HG02981 (cell line): ENCODE measurements at regions not wholly inside any gene's neighbourhood (a gene's known extent, or its start where the extent isn't known, plus 50 kb on each side); places are given as distances from the start of the nearest gene placed in this dataset.

Experiments
- ATAC-seq: cut with Tn5 transposase; IDR thresholded peaks from one replicate; pipeline ENCODE4 v1.9.1; 2021; ENCODE audit warnings: mild to moderate bottlenecking, moderate library complexity; ENCODE audit not compliant: unreplicated experiment

- ATAC-seq: no peak
Measured at GRCh38 chr4:177041356-177041755, 248.6 kb upstream of the VEGFC start.

GRCh38 chr4:177047070-177047850 lies 254.5 kb upstream of the VEGFC start:
- peak; percentile 85 for ATAC-seq

DNA sequence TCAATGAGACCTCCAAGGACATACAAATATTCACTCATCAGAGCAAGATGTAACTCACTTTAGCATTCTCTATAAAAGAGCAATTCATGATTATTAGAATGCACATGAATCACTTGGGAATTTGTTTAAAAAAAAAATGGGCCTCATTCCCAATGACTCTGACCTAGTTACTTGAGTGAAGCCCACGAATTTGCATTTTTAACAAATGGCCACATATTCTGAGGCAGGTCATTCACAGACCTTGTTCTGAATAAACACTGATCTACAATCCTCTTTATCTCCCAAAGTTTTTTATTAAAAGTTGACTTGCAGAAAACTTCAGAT lies 255.1 kb upstream of the VEGFC start:
- ATAC-seq: no peak

- peak; percentile 83 for ATAC-seq
Measured at GRCh38 chr4:177051473-177052060, 258.1 kb upstream of the NEIL3 start.

DNA sequence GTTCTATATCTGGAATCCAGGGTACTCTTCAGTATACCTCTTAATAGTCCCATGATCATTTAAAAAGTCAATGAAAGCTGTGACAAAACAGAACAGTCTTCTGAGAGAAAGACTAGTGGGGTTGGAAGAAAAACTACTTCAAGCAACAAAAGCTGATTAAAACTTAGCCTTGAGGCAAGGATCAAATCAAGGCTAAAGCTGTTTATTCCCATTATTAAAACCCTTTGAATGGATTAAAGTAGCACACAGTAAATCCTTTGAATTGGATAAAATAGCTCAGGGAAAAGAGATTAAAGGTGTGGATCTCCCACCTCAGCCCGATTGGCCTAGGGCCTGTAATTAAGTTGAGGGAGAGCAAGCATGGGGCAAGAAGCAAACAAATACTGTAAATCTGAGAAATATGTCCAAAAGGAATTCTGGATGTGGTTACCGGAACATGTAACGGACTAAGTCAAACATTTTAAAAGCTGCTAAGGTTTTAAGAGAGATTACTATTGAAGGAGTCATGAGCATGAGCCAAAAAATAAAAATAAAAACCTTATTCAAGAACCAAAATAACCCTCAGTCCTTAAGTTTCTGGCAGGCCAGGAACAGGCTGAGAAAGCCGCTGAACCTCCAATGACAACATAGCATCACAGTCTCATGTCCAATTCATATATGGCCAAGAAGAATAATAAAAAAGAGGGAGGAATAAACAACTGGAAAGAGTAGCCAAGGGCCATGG lies 257.3 kb upstream of the NEIL3 start:
- ATAC-seq: no peak

DNA sequence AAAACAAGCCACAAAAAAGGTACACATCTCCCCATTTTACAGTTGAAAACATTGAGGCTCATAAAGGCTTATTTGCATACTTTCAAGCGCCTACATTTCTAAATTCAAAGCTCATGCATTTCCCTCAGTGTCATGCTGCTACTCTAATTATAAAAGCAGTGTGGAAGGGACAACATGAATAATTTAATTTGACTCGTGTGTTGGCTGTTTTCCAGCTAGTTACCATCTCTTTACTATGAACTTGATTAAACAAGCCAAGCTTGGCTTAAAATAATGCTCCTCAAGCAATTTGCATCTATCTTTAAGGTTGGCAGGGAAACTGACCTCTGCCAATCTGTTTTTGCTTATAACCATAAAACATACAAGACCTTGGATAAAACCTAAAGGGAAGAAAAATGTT lies 252.5 kb upstream of the NEIL3 start:
- ATAC-seq: no peak

- no peak for ATAC-seq
Measured at GRCh38 chr4:177064116-177064515, 245.6 kb upstream of the NEIL3 start.

DNA sequence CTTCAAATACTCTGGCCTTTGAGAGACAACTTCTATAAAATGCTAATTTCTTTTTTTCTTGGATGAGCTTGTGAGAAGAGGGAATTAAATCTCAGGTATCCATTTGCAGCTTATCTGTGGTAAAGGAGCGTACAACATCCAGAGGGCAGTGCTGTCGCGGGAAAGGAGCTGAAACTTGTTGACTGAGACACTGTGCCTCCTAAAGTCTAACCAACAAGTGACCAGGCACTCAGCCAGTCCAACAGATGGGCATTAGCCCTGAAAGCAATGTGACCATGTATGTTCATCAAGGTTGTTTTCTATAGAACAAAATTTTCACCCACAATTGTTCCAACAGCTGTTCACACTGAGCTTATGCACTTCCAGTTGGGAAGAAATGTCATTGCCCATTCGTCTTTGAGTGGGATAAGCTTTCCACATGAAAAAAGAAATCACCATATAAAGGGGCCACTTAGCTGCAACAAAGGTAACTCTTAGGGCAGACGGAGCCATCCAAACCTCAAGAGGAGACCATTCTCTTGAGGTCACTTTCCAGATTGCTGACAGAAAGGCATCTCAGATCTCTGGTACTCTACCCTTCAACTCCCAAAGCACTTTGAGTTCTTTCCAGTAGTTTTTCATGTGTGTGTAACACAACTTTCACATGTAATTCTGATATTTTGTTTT lies 244.8 kb upstream of the NEIL3 start:
- ATAC-seq: no peak

DNA sequence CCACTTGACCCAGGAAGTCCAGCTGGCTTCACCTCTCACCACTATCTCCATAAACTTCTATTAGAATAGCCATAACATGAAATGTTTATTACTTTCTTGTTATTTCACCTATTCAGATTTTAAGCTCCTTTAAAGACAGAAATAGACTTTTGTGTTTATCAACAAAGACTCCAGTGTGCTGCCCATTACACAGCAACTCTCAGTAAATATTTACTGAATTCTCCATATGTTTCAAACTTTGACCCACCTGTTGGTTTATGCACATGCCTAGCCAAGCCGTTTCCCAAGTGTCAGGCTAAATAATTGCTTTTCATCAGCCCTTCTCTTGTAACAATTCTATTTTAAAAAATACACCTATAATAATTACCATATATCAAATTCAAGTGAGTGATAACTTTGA lies 242.9 kb upstream of the NEIL3 start:
- no peak for ATAC-seq

GRCh38 chr4:177070533-177071058 lies 239.1 kb upstream of the NEIL3 start:
- ATAC-seq: no peak

DNA sequence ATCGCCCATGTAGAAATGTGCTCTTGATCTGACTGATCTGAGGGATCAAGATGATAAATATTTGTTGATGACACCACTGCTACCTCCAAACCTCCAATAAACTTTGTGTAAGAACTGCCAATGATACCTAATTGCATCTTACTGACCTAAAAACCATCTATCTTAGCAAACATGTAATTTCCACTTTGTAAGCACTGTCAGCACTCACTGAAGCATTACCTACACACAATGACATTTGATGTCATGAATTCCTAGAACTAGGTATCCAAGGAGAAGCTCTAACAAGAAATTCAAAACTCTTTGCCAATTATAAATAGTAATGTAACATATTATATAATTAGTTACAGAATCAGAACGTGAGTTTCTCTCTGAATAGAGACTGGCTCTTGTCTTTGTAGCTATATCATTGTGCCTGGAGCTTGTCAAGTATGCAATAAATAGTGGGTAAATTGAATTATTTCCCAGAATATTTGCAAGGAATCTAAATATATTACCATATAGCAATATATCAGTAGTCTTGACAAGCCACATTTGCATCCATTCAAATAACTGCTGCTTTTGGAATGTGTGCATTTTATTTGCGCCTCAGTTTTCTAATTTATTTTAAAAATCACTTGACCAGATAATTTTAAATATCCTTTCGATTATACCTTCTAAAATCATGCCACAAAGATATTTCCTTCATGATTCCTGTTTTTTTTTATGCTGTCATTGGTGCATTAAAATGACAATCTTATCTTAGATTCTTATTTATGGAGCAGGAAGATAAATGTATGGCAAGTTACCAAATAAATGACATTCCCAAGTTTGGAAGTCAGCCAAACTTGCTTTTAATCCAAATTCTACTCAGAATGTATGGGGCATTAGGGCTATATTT lies 232.3 kb upstream of the NEIL3 start:
- ATAC-seq: no peak

DNA sequence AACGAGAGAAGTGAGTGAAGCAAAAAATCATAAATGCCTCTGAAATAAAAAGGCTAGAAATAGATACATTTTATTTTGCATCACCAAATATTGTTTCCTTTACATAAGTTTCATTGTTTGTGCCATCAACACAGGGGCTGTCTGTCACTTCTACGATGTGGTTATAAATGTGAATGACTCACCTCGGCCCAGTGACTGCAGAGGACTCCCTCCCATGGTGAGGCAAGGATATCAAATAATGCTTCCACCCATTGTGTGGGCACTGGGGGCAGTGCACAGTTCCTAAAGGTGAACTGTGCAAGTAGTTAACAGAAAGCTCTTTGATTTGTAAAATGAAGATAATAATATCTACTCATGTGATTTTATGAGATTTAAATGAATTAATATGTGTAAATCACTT lies 230.3 kb upstream of the NEIL3 start:
- no peak for ATAC-seq

DNA sequence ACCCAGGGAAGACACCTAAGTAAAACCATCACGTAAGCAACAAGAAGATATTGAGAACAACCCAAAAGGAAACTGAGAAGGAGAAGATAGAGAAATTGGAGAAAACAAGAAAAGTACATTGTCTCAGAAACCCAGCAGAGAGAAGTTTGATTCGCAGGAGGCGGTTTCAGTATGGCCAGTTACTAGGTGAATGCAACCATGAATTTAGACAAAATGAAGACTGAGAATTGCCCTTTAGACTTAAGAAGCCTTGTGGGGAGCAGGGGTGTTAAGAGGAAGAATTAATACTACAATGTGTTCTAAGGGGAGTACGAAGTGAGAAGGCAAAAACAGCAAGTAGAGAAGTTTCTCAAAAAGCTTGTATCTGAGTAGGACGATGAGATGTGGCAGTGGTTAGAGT lies 229.3 kb upstream of the NEIL3 start:
- ATAC-seq: no peak

DNA sequence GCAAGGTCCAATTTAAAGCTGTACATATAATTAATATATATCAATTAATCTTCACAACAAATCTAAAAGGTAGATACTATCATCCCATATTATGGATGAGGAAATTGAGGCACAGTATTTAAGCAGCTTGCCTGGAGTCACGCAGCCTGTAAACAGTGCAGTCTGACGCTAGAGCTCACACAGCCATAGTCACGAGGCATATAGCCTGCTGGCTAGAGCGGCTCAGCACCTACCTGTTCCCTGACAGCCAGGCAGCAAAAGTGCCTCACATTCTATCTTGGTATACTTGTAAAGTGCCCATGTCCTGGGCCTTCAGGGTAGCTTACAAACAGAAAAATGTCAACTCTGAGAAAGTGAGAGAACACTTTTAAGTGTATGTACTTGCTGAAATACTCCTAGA lies 222.6 kb upstream of the NEIL3 start:
- ATAC-seq: no peak

DNA sequence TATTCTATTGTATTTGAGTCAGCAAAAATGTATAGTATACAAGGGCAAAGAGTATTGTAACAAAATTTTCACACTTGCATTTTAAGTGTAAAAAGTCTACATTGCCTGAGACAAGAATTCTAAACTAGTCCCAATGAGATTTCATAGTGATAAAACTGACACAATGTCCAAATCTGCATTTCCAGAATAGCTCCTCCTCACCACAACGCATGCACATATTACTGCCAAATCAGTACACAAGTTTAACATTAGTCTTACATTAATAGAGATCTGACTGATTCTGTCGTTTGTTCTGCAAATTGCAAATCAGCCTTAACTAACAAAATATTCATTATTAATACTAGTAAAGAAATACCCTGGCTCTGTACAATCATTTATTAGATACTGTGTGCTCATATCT lies 222.2 kb upstream of the NEIL3 start:
- ATAC-seq: no peak

DNA sequence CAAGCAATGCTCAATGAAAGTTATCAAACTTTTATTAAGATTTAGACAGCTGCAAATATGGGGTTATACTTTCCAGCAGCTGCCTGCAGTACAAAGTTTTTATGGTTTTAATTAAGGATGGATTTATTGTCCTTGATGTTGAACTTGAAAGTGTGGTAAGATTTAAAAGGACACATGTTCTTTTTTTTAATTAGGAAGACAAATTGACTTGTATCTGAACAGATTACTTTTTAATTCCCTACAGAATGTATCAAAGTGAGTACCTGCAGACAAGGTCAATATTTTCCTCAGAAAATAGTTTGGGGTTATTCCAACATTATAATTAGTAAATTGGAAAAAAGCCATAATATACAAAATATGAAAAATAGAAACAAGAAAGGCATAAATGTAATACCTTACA lies 218.2 kb upstream of the NEIL3 start:
- ATAC-seq: no peak

GRCh38 chr4:177092807-177093206 lies 216.9 kb upstream of the NEIL3 start:
- no peak for ATAC-seq

GRCh38 chr4:177093964-177094363 lies 215.7 kb upstream of the NEIL3 start:
- no peak for ATAC-seq

DNA sequence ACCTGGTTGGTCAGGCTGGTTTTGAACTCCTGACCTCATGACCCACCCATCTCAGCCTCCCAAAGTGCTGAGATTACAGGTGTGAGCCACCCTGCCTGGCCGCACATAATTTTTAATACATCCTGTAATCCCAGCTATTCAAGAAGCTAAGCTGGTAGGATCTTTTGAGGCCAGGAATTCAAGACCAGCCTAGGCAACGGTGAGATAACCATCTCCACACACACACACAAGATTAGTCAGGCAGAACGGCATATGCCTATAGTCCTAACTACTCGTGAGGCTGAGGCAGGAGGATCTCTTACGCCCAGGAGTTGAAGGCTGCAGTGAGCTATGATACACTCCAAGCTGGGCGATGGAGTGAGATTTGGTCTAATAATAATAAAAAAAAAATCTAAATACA lies 212.4 kb upstream of the NEIL3 start:
- ATAC-seq: no peak

- no peak for ATAC-seq
Measured at GRCh38 chr4:177099211-177099610, 210.5 kb upstream of the NEIL3 start.

DNA sequence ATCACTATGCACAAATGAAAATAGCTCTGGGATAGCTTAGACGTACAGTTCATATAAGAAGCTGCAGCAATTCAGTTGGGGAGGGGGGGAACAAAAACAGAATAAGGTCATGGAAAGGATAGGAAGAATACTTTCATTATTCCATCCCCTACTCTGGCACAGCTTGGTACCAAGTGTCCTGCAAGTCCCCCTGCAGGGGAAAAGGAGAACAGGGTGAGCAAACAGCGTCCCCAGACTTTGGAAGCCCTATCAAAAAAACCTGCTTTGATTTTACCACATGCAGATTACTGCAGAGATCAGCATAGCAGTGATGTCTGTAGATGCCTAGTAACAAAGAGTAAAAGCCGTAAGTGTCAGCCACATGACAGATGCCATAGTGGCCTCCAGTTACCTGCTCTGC lies 209.4 kb upstream of the NEIL3 start:
- ATAC-seq: no peak
